Bronchial epithelial cell (primary cell): ENCODE measurements at regions not wholly inside any gene's neighbourhood (a gene's known extent, or its start where the extent isn't known, plus 50 kb on each side); places are given as distances from the start of the nearest gene placed in this dataset.

Source experiments
- DNase-seq: peaks from one replicate; pipeline ENCODE4 v3.0.0-alpha.2; 2010; ENCODE audit warnings: low read depth
- FAIRE-seq: peaks from 2 replicates; lab custom pipeline; 2011; peaks lifted over from hg19 to GRCh38; lab: Jason Lieb, UNC
- H3K27me3 ChIP-seq: 2 replicates; pipeline ENCODE4 v1.5.1; 2011; ENCODE audit warnings: low read length; ENCODE audit not compliant: control insufficient read depth, insufficient read depth
- H3K36me3 ChIP-seq: 2 replicates; pipeline ENCODE4 v1.5.1; 2011; ENCODE audit warnings: low read length; ENCODE audit not compliant: control insufficient read depth, insufficient read depth
- H3K4me3 ChIP-seq: 2 replicates; pipeline ENCODE4 v1.5.1; 2011; ENCODE audit warnings: mild to moderate bottlenecking, low read depth, low read length, control low read depth
- CTCF ChIP-seq: IDR thresholded peaks from 2 replicates; pipeline ENCODE4 v1.5.1; 2011; ENCODE audit warnings: mild to moderate bottlenecking, moderate library complexity, low read length, control low read depth, inconsistent platforms; ENCODE audit not compliant: insufficient read depth, severe bottlenecking

- no peak overlapping the region for H3K4me3 ChIP-seq
- H3K36me3 ChIP-seq, result no peaks in the 10 kb centered on the region
- no peaks in the 10 kb centered on the region for H3K27me3 ChIP-seq
- no peak for DNase-seq
- TF ChIP-seq CTCF, result no peak
- FAIRE-seq, result no peak
Observed at GRCh38 chr6:134669485-134669884, 280.4 kb downstream of the ALDH8A1 start.

GRCh38 chr6:134667111-134667510 is 282.8 kb downstream of the ALDH8A1 start:
- TF ChIP-seq CTCF, result no peak
- no peak for FAIRE-seq
- Histone ChIP-seq H3K36me3 (no peaks in the 10 kb centered on the region), H3K4me3 (no peak overlapping the region), H3K27me3 (no peaks in the 10 kb centered on the region)
- DNase-seq, result no peak

GRCh38 chr6:134666125-134666524 is 283.8 kb downstream of the ALDH8A1 start:
- FAIRE-seq (no peak), DNase-seq (no peak)
- TF ChIP-seq CTCF, result no peak
- Histone ChIP-seq H3K27me3 (no peaks in the 10 kb centered on the region), H3K4me3 (no peak overlapping the region), H3K36me3 (no peaks in the 10 kb centered on the region)

- Histone ChIP-seq H3K27me3 (no peaks in the 10 kb centered on the region), H3K4me3 (no peak overlapping the region), H3K36me3 (no peaks in the 10 kb centered on the region)
- DNase-seq (no peak), FAIRE-seq (no peak)
- no peak for TF ChIP-seq CTCF
Observed at GRCh38 chr6:134665029-134665723, 284.7 kb downstream of the ALDH8A1 start.

- FAIRE-seq, result no peak
Observed at GRCh38 chr6:134663800-134664535, 285.9 kb downstream of the ALDH8A1 start.

More at GRCh38 chr6:134663800-134664535, 285.9 kb downstream of the ALDH8A1 start:
- Histone ChIP-seq H3K4me3 (no peak overlapping the region), H3K27me3 (no peaks in the 10 kb centered on the region), H3K36me3 (no peaks in the 10 kb centered on the region)
- no peak for DNase-seq
- no peak for TF ChIP-seq CTCF
